HCT116 (cell line): ENCODE measurements at regions not wholly inside any gene's neighbourhood (a gene's known extent, or its start where the extent isn't known, plus 50 kb on each side); places are given as distances from the start of the nearest gene placed in this dataset.

Source experiments
- EGR1 ChIP-seq: IDR thresholded peaks from 2 replicates; pipeline ENCODE4 v1.6.1; 2012; ENCODE audit warnings: low read depth
- EZH2 ChIP-seq: fragments of 200-600 bp; sonication (generic); IDR thresholded peaks from 2 replicates; pipeline ENCODE4 v1.6.1; 2017; ENCODE audit warnings: antibody characterized with exemption, mixed run types
- POLR2A ChIP-seq: IDR thresholded peaks from 2 replicates; pipeline ENCODE4 v1.7.0; 2011; ENCODE audit warnings: borderline replicate concordance; ENCODE audit not compliant: insufficient read depth, insufficient read length; ENCODE audit errors: extremely low read depth
- POLR2AphosphoS5 ChIP-seq: IDR thresholded peaks from 2 replicates; pipeline ENCODE4 v1.6.1; 2011; ENCODE audit warnings: mild to moderate bottlenecking, low read depth, low read length, moderate library complexity
- RAD21 ChIP-seq: IDR thresholded peaks from 2 replicates; pipeline ENCODE4 v1.6.1; 2012; ENCODE audit warnings: low read depth, mild to moderate bottlenecking
- SRF ChIP-seq: IDR thresholded peaks from 2 replicates; pipeline ENCODE4 v1.6.1; 2012; ENCODE audit warnings: low read depth
- TCF7L2 ChIP-seq: IDR thresholded peaks from 2 replicates; pipeline ENCODE4 v1.7.0; 2011; ENCODE audit warnings: borderline replicate concordance, inconsistent platforms; ENCODE audit not compliant: insufficient read depth, insufficient read length; ENCODE audit errors: extremely low read depth
- ZNF274 ChIP-seq: fragments of 200-500 bp; sonication (Bioruptor generic); IDR thresholded peaks from 2 replicates; pipeline ENCODE4 v1.6.1; 2014; ENCODE audit warnings: mild to moderate bottlenecking, low read depth, low read length, inconsistent platforms
- TF ChIP-seq, protein P1 (sequence below), 3 experiments: fragments of 200-600 bp in 1 of 3; sonication (generic) in 1 of 3; IDR thresholded peaks in 2 of 3; conservative IDR thresholded peaks in 1 of 3; 2 replicates each; pipeline ENCODE4 v1.5.1; 2012 to 2017; ENCODE audit warnings: low read depth in 2 of 3, low read length in 2 of 3, antibody characterized with exemption in 1 of 3, borderline replicate concordance in 1 of 3, control low read depth in 1 of 3, mild to moderate bottlenecking in 1 of 3, mixed read lengths in 1 of 3, mixed run types in 1 of 3, moderate library complexity in 1 of 3; ENCODE audit not compliant: insufficient read depth in 1 of 3
- TF ChIP-seq, protein P2 (sequence below): IDR thresholded peaks from 2 replicates; pipeline ENCODE4 v1.6.1; 2012
- TF ChIP-seq, protein P3 (sequence below): IDR thresholded peaks from 2 replicates; pipeline ENCODE4 v1.6.1; 2011; ENCODE audit warnings: mild to moderate bottlenecking, low read length, moderate library complexity; ENCODE audit not compliant: insufficient replicate concordance; ENCODE audit errors: extremely low read depth

DNA sequence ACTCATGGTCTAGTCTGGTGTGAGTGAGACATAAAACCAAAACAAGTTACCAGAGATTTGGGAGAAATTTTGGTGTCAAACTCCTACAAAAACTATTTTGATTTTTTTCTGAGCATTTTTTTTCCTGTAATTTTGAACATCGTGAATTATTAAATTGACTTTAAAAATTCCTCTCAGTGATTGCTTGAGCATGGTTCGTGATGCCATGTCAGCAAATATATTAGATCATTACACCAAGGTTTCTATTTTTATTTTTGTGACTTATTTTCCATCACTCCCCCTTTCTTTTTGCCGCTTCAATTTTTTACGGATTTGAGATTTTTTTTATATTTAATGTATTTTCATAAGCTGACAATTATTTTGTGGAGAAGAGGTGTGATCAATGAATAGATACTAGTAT is 613.9 kb upstream of the LRATD1 start:
- TF ChIP-seq EGR1 (no peak), EZH2 (no peak), POLR2AphosphoS5 (no peak), POLR2A (no peak), ZNF274 (no peak), RAD21 (no peak), SRF (no peak), TCF7L2 (no peak)
- TF ChIP-seq, protein P1, sequence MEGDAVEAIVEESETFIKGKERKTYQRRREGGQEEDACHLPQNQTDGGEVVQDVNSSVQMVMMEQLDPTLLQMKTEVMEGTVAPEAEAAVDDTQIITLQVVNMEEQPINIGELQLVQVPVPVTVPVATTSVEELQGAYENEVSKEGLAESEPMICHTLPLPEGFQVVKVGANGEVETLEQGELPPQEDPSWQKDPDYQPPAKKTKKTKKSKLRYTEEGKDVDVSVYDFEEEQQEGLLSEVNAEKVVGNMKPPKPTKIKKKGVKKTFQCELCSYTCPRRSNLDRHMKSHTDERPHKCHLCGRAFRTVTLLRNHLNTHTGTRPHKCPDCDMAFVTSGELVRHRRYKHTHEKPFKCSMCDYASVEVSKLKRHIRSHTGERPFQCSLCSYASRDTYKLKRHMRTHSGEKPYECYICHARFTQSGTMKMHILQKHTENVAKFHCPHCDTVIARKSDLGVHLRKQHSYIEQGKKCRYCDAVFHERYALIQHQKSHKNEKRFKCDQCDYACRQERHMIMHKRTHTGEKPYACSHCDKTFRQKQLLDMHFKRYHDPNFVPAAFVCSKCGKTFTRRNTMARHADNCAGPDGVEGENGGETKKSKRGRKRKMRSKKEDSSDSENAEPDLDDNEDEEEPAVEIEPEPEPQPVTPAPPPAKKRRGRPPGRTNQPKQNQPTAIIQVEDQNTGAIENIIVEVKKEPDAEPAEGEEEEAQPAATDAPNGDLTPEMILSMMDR (IDR thresholded peaks at IDR 0.05 in 2 of 3, conservative IDR thresholded peaks at IDR 0.05 in 1 of 3; ENCODE audit: borderline replicate concordance in 1 of 3, insufficient read depth in 1 of 3, low read depth in 2 of 3, low read length in 2 of 3): no peak
- TF ChIP-seq, protein P2, sequence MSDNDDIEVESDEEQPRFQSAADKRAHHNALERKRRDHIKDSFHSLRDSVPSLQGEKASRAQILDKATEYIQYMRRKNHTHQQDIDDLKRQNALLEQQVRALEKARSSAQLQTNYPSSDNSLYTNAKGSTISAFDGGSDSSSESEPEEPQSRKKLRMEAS: no peak
- TF ChIP-seq, protein P3, sequence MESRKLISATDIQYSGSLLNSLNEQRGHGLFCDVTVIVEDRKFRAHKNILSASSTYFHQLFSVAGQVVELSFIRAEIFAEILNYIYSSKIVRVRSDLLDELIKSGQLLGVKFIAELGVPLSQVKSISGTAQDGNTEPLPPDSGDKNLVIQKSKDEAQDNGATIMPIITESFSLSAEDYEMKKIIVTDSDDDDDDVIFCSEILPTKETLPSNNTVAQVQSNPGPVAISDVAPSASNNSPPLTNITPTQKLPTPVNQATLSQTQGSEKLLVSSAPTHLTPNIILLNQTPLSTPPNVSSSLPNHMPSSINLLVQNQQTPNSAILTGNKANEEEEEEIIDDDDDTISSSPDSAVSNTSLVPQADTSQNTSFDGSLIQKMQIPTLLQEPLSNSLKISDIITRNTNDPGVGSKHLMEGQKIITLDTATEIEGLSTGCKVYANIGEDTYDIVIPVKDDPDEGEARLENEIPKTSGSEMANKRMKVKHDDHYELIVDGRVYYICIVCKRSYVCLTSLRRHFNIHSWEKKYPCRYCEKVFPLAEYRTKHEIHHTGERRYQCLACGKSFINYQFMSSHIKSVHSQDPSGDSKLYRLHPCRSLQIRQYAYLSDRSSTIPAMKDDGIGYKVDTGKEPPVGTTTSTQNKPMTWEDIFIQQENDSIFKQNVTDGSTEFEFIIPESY: no peak
